H1 (cell line): ENCODE measurements at regions not wholly inside any gene's neighbourhood (a gene's known extent, or its start where the extent isn't known, plus 50 kb on each side); places are given as distances from the start of the nearest gene placed in this dataset.

Experiments
- CTCF ChIA-PET: fragments of 300-600 bp; sonication (Branson Sonifier 250); formaldehyde crosslinking; loops from one replicate; lab custom pipeline; 2021; ENCODE audit not compliant: partially characterized antibody; lab: Charles Lee
- POLR2A ChIA-PET: fragments of 300-600 bp; sonication (Branson Sonifier 250); formaldehyde crosslinking; loops from one replicate; lab custom pipeline; 2021; ENCODE audit warnings: inconsistent platforms; ENCODE audit not compliant: partially characterized antibody; lab: Charles Lee
- DNase-seq, 2 experiments: peaks; one replicate each; pipeline versions ENCODE4 v3.0.0 to v3.0.0-alpha.2; 2010 to 2022; ENCODE audit warnings: low spot score in 2 of 2, low read depth in 1 of 2, mixed read lengths in 1 of 2
- FAIRE-seq: peaks from 2 replicates; lab custom pipeline; 2011; peaks lifted over from hg19 to GRCh38; lab: Jason Lieb, UNC
- H2AFZ ChIP-seq: 2 replicates; pipeline ENCODE4 v1.8.1; 2012; ENCODE audit warnings: low read length, inconsistent platforms
- H2AK5ac ChIP-seq: 2 replicates; pipeline ENCODE4 v1.6.1; 2013; ENCODE audit warnings: low read depth, low read length
- H2BK120ac ChIP-seq: replicated peaks from 2 replicates; pipeline ENCODE3; 2013; ENCODE audit warnings: low read depth, low read length, inconsistent platforms
- H2BK12ac ChIP-seq: 2 replicates; pipeline ENCODE4 v1.6.1; 2013; ENCODE audit warnings: low read depth, low read length
- H2BK15ac ChIP-seq: 2 replicates; pipeline ENCODE4 v1.6.1; 2013; ENCODE audit warnings: low read length
- H2BK20ac ChIP-seq: 2 replicates; pipeline ENCODE4 v1.6.1; 2013; ENCODE audit warnings: low read length
- H2BK5ac ChIP-seq: 2 replicates; pipeline ENCODE4 v1.6.1; 2013; ENCODE audit warnings: low read depth, low read length
- H3K14ac ChIP-seq: 2 replicates; pipeline ENCODE4 v1.6.1; 2013; ENCODE audit warnings: inconsistent platforms; ENCODE audit not compliant: insufficient read length
- H3K18ac ChIP-seq: 2 replicates; pipeline ENCODE4 v1.6.1; 2013; ENCODE audit warnings: low read length; ENCODE audit errors: extremely low read depth
- H3K23ac ChIP-seq: 2 replicates; pipeline ENCODE4 v1.6.1; 2013; ENCODE audit warnings: inconsistent platforms; ENCODE audit not compliant: insufficient read length
- H3K23me2 ChIP-seq: 2 replicates; pipeline ENCODE4 v1.6.1; 2013; ENCODE audit warnings: low read depth, low read length
- H3K27ac ChIP-seq: 2 replicates; pipeline ENCODE4 v1.6.1; 2011; ENCODE audit warnings: low read depth, low read length, inconsistent platforms
- H3K27me3 ChIP-seq, 4 experiments: replicated peaks in 1 of 4; 1 replicate in 1 of 4; 2 replicates in 3 of 4; pipeline versions ENCODE4 v1.6.1 to v1.8.1; 2011 to 2013; ENCODE audit warnings: low read length in 3 of 4, mild to moderate bottlenecking in 3 of 4, inconsistent platforms in 2 of 4, mixed read lengths in 2 of 4, moderate library complexity in 1 of 4; ENCODE audit not compliant: control insufficient read depth in 3 of 4, insufficient read depth in 3 of 4; ENCODE audit errors: extremely low read depth in 1 of 4
- H3K36me3 ChIP-seq, 4 experiments: 2 replicates each; pipeline versions ENCODE4 v1.6.1 to v1.8.1; 2011 to 2013; ENCODE audit warnings: mild to moderate bottlenecking in 4 of 4, low read length in 3 of 4, moderate library complexity in 2 of 4, control low read depth in 1 of 4, inconsistent platforms in 1 of 4; ENCODE audit not compliant: insufficient read depth in 4 of 4, control insufficient read depth in 2 of 4
- H3K4ac ChIP-seq: replicated peaks from 2 replicates; pipeline ENCODE3; 2013; ENCODE audit warnings: low read length, low read depth, mixed read lengths, inconsistent platforms; ENCODE audit not compliant: insufficient read length
- H3K4me1 ChIP-seq, 4 experiments: replicated peaks in 1 of 4; 1 replicate in 1 of 4; 2 replicates in 3 of 4; pipeline versions ENCODE4 v1.6.1 to v1.8.1; 2011 to 2013; ENCODE audit warnings: low read length in 3 of 4, inconsistent platforms in 2 of 4, mixed read lengths in 1 of 4; ENCODE audit not compliant: insufficient read depth in 4 of 4, control insufficient read depth in 3 of 4
- H3K4me2 ChIP-seq, 2 experiments: 2 replicates each; pipeline versions ENCODE4 v1.6.1 to v1.8.1; 2011 to 2013; ENCODE audit warnings: low read depth in 2 of 2, low read length in 2 of 2, control low read depth in 1 of 2, inconsistent platforms in 1 of 2, mild to moderate bottlenecking in 1 of 2; ENCODE audit not compliant: insufficient read depth in 1 of 2
- H3K4me3 ChIP-seq, 4 experiments: fragments of 200-600, 300-600 bp in 1 of 4; sonication (generic), shearing (Covaris generic), sonication (Bioruptor Twin) in 1 of 4; 2 replicates each; pipeline versions ENCODE4 v1.5.1 to v1.8.1; 2011 to 2016; ENCODE audit warnings: low read length in 4 of 4, low read depth in 3 of 4, control low read depth in 2 of 4, inconsistent platforms in 2 of 4, mild to moderate bottlenecking in 2 of 4, mixed read lengths in 1 of 4, moderate library complexity in 1 of 4; ENCODE audit not compliant: insufficient read depth in 2 of 4; ENCODE audit errors: extremely low read depth in 1 of 4
- H3K56ac ChIP-seq: replicated peaks from 2 replicates; pipeline ENCODE3; 2013; ENCODE audit warnings: low read depth, mild to moderate bottlenecking, mixed read lengths, low read length, inconsistent platforms; ENCODE audit not compliant: insufficient read length
- H3K79me1 ChIP-seq: 2 replicates; pipeline ENCODE4 v1.6.1; 2013; ENCODE audit warnings: low read depth, low read length, control low read depth
- H3K79me2 ChIP-seq, 2 experiments: 2 replicates each; pipeline versions ENCODE4 v1.6.1 to v1.8.1; 2012 to 2013; ENCODE audit warnings: low read length in 2 of 2, mild to moderate bottlenecking in 2 of 2, inconsistent platforms in 1 of 2; ENCODE audit not compliant: insufficient read depth in 2 of 2, control insufficient read depth in 1 of 2
- H3K9ac ChIP-seq, 4 experiments: replicated peaks in 1 of 4; 1 replicate in 1 of 4; 2 replicates in 3 of 4; pipeline versions ENCODE4 v1.6.1 to v1.8.1; 2011 to 2013; ENCODE audit warnings: low read depth in 3 of 4, low read length in 3 of 4, control low read depth in 2 of 4, mild to moderate bottlenecking in 2 of 4, moderate library complexity in 2 of 4, inconsistent platforms in 1 of 4; ENCODE audit errors: extremely low read depth in 1 of 4
- H3K9me3 ChIP-seq, 2 experiments: 2 replicates each; pipeline versions ENCODE4 v1.6.1 to v1.8.1; 2012 to 2013; ENCODE audit warnings: mild to moderate bottlenecking in 2 of 2, moderate library complexity in 2 of 2, control low read depth in 1 of 2, inconsistent platforms in 1 of 2, low read depth in 1 of 2, low read length in 1 of 2, mixed read lengths in 1 of 2; ENCODE audit not compliant: insufficient read depth in 2 of 2
- H4K20me1 ChIP-seq, 2 experiments: replicated peaks in 1 of 2; 2 replicates each; pipeline versions ENCODE3 to v1.8.1; 2011 to 2013; ENCODE audit warnings: inconsistent platforms in 2 of 2, low read length in 2 of 2, mild to moderate bottlenecking in 1 of 2; ENCODE audit not compliant: insufficient read depth in 2 of 2, control insufficient read depth in 1 of 2
- H4K5ac ChIP-seq: 2 replicates; pipeline ENCODE4 v1.6.1; 2013; ENCODE audit warnings: low read length, low read depth, mixed read lengths, inconsistent platforms; ENCODE audit not compliant: insufficient read length
- H4K8ac ChIP-seq: 2 replicates; pipeline ENCODE4 v1.8.0; 2013; ENCODE audit warnings: mild to moderate bottlenecking, moderate library complexity, low read length, inconsistent platforms; ENCODE audit not compliant: insufficient read depth; ENCODE audit errors: extremely low read depth
- H4K91ac ChIP-seq: replicated peaks from 2 replicates; pipeline ENCODE3; 2013; ENCODE audit warnings: low read length, mixed read lengths, inconsistent platforms; ENCODE audit not compliant: insufficient read length
- EP300 ChIP-seq, 2 experiments: IDR thresholded peaks; 1 replicate in 1 of 2; 2 replicates in 1 of 2; pipeline ENCODE4 v1.6.1; 2011 to 2012; ENCODE audit warnings: low read depth in 2 of 2, low read length in 2 of 2, mild to moderate bottlenecking in 2 of 2, borderline replicate concordance in 1 of 2, inconsistent platforms in 1 of 2, moderate library complexity in 1 of 2
- POLR2AphosphoS5 ChIP-seq: IDR thresholded peaks from 2 replicates; pipeline ENCODE4 v1.6.1; 2011; ENCODE audit warnings: low read depth, low read length
- SIX5 ChIP-seq: IDR thresholded peaks from 2 replicates; pipeline ENCODE4 v1.6.1; 2011; ENCODE audit warnings: mild to moderate bottlenecking, low read depth, low read length
- SP4 ChIP-seq: IDR thresholded peaks from 2 replicates; pipeline ENCODE4 v1.6.1; 2012; ENCODE audit warnings: low read length, inconsistent platforms
- TCF12 ChIP-seq: IDR thresholded peaks from 2 replicates; pipeline ENCODE4 v1.6.1; 2011; ENCODE audit warnings: low read depth, mild to moderate bottlenecking, low read length
- WGBS, 2 experiments: shearing (Covaris generic) in 1 of 2; methylation state at CpG; one replicate each; pipeline versions ENCODE4 v1.1.6 to v1.1.7; 2013 to 2015; ENCODE audit warnings: low lambda C conversion rate in 2 of 2, mixed read lengths in 2 of 2, inconsistent platforms in 1 of 2, low coverage in 1 of 2, missing lambda C conversion rate in 1 of 2; ENCODE audit not compliant: insufficient replicate concordance in 2 of 2, insufficient coverage in 1 of 2, insufficient read length in 1 of 2; ENCODE audit errors: extremely low coverage in 1 of 2, missing lambda C conversion rate in 1 of 2; 5-methylcytosine and 5-hydroxymethylcytosine counted together
- TF ChIP-seq, protein P1 (sequence below): IDR thresholded peaks from 2 replicates; pipeline ENCODE4 v1.6.1; 2012; ENCODE audit warnings: inconsistent platforms

- Histone ChIP-seq H3K4me1 (no peaks in the 10 kb centered on the region), H4K91ac (no peak overlapping the region), H4K5ac (no peak overlapping the region), H2BK5ac (no peak overlapping the region), H4K20me1 (no peaks in the 10 kb centered on the region), H3K9ac (no peak overlapping the region), H4K8ac (no peak overlapping the region), H3K79me1 (no peaks in the 10 kb centered on the region), H3K4me3 (no peak overlapping the region), H3K27me3 (peaks cover 0 to 1% (median 0%) of the 10 kb centered on the region in 4 experiments; a peak in 1 of 7 replicates), H3K27ac (no peak overlapping the region), H2BK12ac (no peak overlapping the region), H3K23ac (no peak overlapping the region), H2BK20ac (no peak overlapping the region), H3K23me2 (no peaks in the 10 kb centered on the region), H2AK5ac (no peak overlapping the region), H2BK15ac (no peak overlapping the region), H3K18ac (no peak overlapping the region), H3K79me2 (no peaks in the 10 kb centered on the region), H3K4ac (no peak overlapping the region), H3K56ac (no peak overlapping the region), H2AFZ (no peak overlapping the region), H3K4me2 (no peak overlapping the region), H3K14ac (no peak overlapping the region), H2BK120ac (no peak overlapping the region), H3K9me3 (no peaks in the 10 kb centered on the region), H3K36me3 (no peaks in the 10 kb centered on the region)
- FAIRE-seq (no peak), DNase-seq (no peak)
- CTCF ChIA-PET = no interaction called here
- WGBS, 2 experiments = 92% methylated on average over 2 of the region's 2 CpGs; no CpG with 5 or more reads in 1 of the 2 experiments
- no peak for TF ChIP-seq TCF12
- TF ChIP-seq, protein P1, sequence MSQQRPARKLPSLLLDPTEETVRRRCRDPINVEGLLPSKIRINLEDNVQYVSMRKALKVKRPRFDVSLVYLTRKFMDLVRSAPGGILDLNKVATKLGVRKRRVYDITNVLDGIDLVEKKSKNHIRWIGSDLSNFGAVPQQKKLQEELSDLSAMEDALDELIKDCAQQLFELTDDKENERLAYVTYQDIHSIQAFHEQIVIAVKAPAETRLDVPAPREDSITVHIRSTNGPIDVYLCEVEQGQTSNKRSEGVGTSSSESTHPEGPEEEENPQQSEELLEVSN = no peak
- no peak for TF ChIP-seq POLR2AphosphoS5
- no peak for TF ChIP-seq EP300 (IDR thresholded peaks at IDR 0.05; ENCODE audit: borderline replicate concordance in 1 of 2, low read depth in 2 of 2, low read length in 2 of 2)
- no peak for TF ChIP-seq SIX5
- TF ChIP-seq SP4 = no peak
- POLR2A ChIA-PET = no interaction called here
Measured at GRCh38 chr16:64687123-64687522, 434.7 kb downstream of the CDH11 start.
